ENCODE measurements at regions not wholly inside any gene's neighbourhood (a gene's known extent, or its start where the extent isn't known, plus 50 kb on each side); places are given as distances from the start of the nearest gene placed in this dataset.

DNA sequence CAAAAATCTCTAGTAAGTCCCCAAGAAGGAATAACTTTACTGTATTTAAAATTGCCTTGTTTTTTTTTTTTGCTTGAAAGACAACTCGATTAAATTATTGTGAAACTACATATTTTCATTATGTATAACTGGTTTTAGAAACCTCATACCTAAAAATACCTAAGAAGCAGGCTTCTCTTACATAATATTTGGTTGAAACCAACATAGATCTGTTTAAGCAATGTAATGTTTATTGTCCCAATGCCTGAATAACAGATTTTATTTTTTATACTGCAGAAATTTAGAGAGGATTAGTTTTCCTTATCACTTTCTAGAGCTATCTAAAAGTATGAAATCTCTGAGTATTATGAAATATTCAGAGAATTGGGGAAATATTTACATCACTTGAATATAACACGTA lies 78.5 kb upstream of the CHRM3 start:
- ChIA-PET CTCF (interaction anchor here (0.8 to 1.5 kb wide), 3 partner anchors 9 to 58 kb away, joined by 3 to 4 read pairs (median 3); no protein-coding TSS in a partner anchor), POLR2A (no interaction called here)
- no peaks in the 10 kb centered on the region for H3K9me3 ChIP-seq
- no peak overlapping the region for H3K4me3 ChIP-seq
- no peak for DNase-seq (ENCODE audit: low read depth in 1 of 2, low spot score in 1 of 2)
- H3K4me2 ChIP-seq: no peak overlapping the region
- no peak for FAIRE-seq
- no peaks in the 10 kb centered on the region for H3K4me1 ChIP-seq
- H3K27ac ChIP-seq: no peak overlapping the region
- 38% methylated on average over 2 of the region's 2 CpGs for WGBS (ENCODE audit: missing lambda C conversion rate)
- ATAC-seq: no peak
- TF ChIP-seq ESRRA (IDR thresholded peaks at IDR 0.05; ENCODE audit: borderline replicate concordance, low read length) (no peak), PHF8 (IDR thresholded peaks at IDR 0.05; ENCODE audit: borderline replicate concordance, low read depth) (no peak), NPAS2 (CRISPR knock-in tag; IDR thresholded peaks at IDR 0.05; ENCODE audit: borderline replicate concordance) (no peak), TFCP2L1 (CRISPR knock-in tag; IDR thresholded peaks at IDR 0.05) (no peak), JUNB (IDR thresholded peaks at IDR 0.05) (no peak), RAD21 (conservative IDR thresholded peaks at IDR 0.05 in 1 of 2, IDR thresholded peaks at IDR 0.05 in 1 of 2) (no peak), ZC3H11A (IDR thresholded peaks at IDR 0.05) (no peak), SREBF2 (IDR thresholded peaks at IDR 0.05) (no peak), GATA3 (IDR thresholded peaks at IDR 0.05; ENCODE audit: borderline replicate concordance) (no peak), EHF (CRISPR knock-in tag; IDR thresholded peaks at IDR 0.05) (no peak), MAZ (IDR thresholded peaks at IDR 0.05; ENCODE audit: borderline replicate concordance, low read depth, low read length) (no peak), FOXS1 (CRISPR knock-in tag; IDR thresholded peaks at IDR 0.05) (no peak), POLR2AphosphoS2 (conservative IDR thresholded peaks at IDR 0.05; ENCODE audit: low read length) (no peak), HEYL (CRISPR knock-in tag; IDR thresholded peaks at IDR 0.05) (no peak), NFE2L2 (conservative IDR thresholded peaks at IDR 0.05; ENCODE audit: low read length) (no peak), CEBPB (IDR thresholded peaks at IDR 0.05) (no peak)
- TF ChIP-seq, protein P1, sequence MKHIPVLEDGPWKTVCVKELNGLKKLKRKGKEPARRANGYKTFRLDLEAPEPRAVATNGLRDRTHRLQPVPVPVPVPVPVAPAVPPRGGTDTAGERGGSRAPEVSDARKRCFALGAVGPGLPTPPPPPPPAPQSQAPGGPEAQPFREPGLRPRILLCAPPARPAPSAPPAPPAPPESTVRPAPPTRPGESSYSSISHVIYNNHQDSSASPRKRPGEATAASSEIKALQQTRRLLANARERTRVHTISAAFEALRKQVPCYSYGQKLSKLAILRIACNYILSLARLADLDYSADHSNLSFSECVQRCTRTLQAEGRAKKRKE (CRISPR knock-in tag; IDR thresholded peaks at IDR 0.05; ENCODE audit: low read depth): no peak
- TF ChIP-seq, protein P2, sequence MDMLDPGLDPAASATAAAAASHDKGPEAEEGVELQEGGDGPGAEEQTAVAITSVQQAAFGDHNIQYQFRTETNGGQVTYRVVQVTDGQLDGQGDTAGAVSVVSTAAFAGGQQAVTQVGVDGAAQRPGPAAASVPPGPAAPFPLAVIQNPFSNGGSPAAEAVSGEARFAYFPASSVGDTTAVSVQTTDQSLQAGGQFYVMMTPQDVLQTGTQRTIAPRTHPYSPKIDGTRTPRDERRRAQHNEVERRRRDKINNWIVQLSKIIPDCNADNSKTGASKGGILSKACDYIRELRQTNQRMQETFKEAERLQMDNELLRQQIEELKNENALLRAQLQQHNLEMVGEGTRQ (IDR thresholded peaks at IDR 0.05): no peak
- TF ChIP-seq, protein P3, sequence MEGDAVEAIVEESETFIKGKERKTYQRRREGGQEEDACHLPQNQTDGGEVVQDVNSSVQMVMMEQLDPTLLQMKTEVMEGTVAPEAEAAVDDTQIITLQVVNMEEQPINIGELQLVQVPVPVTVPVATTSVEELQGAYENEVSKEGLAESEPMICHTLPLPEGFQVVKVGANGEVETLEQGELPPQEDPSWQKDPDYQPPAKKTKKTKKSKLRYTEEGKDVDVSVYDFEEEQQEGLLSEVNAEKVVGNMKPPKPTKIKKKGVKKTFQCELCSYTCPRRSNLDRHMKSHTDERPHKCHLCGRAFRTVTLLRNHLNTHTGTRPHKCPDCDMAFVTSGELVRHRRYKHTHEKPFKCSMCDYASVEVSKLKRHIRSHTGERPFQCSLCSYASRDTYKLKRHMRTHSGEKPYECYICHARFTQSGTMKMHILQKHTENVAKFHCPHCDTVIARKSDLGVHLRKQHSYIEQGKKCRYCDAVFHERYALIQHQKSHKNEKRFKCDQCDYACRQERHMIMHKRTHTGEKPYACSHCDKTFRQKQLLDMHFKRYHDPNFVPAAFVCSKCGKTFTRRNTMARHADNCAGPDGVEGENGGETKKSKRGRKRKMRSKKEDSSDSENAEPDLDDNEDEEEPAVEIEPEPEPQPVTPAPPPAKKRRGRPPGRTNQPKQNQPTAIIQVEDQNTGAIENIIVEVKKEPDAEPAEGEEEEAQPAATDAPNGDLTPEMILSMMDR (IDR thresholded peaks at IDR 0.05): no peak

DNA sequence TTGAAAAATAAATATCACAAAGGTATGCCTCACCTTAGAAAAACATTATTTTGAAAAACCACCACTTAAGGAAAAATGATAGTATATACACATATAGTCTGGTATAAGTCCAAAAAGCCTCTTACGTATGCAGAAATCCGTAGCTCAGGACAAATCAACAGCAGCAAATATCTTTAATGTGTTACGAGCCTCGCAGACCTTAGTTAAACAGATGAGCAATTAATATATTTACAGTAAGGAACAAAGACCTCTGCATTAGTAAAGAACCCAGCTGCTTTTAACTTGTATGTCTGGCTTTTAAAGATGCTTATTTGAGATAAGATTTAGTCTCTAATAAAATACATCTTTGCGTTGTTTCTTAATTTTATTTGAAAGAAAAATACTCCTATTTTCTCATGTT lies 79.9 kb upstream of the CHRM3 start:
- POLR2A ChIA-PET: no interaction called here
- Histone ChIP-seq H3K4me3 (no peak overlapping the region), H3K4me2 (no peak overlapping the region), H3K27ac (no peak overlapping the region), H3K9me3 (no peaks in the 10 kb centered on the region), H3K4me1 (no peaks in the 10 kb centered on the region)
- CTCF ChIA-PET: no interaction called here
- no peak for DNase-seq (ENCODE audit: low read depth in 1 of 2, low spot score in 1 of 2)
- no peak for FAIRE-seq
- WGBS (ENCODE audit: missing lambda C conversion rate): 53% methylated on average over 5 of the region's 5 CpGs
- ATAC-seq: no peak
- TF ChIP-seq, protein P4, sequence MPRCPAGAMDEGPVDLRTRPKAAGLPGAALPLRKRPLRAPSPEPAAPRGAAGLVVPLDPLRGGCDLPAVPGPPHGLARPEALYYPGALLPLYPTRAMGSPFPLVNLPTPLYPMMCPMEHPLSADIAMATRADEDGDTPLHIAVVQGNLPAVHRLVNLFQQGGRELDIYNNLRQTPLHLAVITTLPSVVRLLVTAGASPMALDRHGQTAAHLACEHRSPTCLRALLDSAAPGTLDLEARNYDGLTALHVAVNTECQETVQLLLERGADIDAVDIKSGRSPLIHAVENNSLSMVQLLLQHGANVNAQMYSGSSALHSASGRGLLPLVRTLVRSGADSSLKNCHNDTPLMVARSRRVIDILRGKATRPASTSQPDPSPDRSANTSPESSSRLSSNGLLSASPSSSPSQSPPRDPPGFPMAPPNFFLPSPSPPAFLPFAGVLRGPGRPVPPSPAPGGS (IDR thresholded peaks at IDR 0.05): no peak
- TF ChIP-seq RARB (CRISPR knock-in tag; IDR thresholded peaks at IDR 0.05): no peak
- TF ChIP-seq EHF (CRISPR knock-in tag; IDR thresholded peaks at IDR 0.05): no peak
- TF ChIP-seq NPAS2 (CRISPR knock-in tag; IDR thresholded peaks at IDR 0.05; ENCODE audit: borderline replicate concordance): no peak
- no peak for TF ChIP-seq POLR2AphosphoS2 (conservative IDR thresholded peaks at IDR 0.05; ENCODE audit: low read length)
- no peak for TF ChIP-seq JUNB (IDR thresholded peaks at IDR 0.05)
- TF ChIP-seq, protein P5, sequence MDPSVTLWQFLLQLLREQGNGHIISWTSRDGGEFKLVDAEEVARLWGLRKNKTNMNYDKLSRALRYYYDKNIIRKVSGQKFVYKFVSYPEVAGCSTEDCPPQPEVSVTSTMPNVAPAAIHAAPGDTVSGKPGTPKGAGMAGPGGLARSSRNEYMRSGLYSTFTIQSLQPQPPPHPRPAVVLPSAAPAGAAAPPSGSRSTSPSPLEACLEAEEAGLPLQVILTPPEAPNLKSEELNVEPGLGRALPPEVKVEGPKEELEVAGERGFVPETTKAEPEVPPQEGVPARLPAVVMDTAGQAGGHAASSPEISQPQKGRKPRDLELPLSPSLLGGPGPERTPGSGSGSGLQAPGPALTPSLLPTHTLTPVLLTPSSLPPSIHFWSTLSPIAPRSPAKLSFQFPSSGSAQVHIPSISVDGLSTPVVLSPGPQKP (IDR thresholded peaks at IDR 0.05; ENCODE audit: low read depth, low read length): no peak
- TF ChIP-seq RCOR1 (IDR thresholded peaks at IDR 0.05; ENCODE audit: low read depth, low read length): no peak
- no peak for TF ChIP-seq FOXS1 (CRISPR knock-in tag; IDR thresholded peaks at IDR 0.05)
- no peak for TF ChIP-seq TFCP2L1 (CRISPR knock-in tag; IDR thresholded peaks at IDR 0.05)
- no peak for TF ChIP-seq RFX5 (IDR thresholded peaks at IDR 0.05)
- no peak for TF ChIP-seq CHD4 (IDR thresholded peaks at IDR 0.05; ENCODE audit: borderline replicate concordance)
- no peak for TF ChIP-seq FOSB (CRISPR knock-in tag; IDR thresholded peaks at IDR 0.05)
- TF ChIP-seq, protein P1 (CRISPR knock-in tag; IDR thresholded peaks at IDR 0.05; ENCODE audit: low read depth): no peak
- no peak for TF ChIP-seq HDAC2 (IDR thresholded peaks at IDR 0.05)
- no peak for TF ChIP-seq POLR2A (IDR thresholded peaks at IDR 0.05; ENCODE audit: low read length)
- TF ChIP-seq SMC3 (IDR thresholded peaks at IDR 0.05): no peak
- no peak for TF ChIP-seq MAZ (IDR thresholded peaks at IDR 0.05; ENCODE audit: borderline replicate concordance, low read depth, low read length)
- TF ChIP-seq ZFP36 (IDR thresholded peaks at IDR 0.05; ENCODE audit: borderline replicate concordance, partially characterized antibody): no peak
- TF ChIP-seq, protein P6, sequence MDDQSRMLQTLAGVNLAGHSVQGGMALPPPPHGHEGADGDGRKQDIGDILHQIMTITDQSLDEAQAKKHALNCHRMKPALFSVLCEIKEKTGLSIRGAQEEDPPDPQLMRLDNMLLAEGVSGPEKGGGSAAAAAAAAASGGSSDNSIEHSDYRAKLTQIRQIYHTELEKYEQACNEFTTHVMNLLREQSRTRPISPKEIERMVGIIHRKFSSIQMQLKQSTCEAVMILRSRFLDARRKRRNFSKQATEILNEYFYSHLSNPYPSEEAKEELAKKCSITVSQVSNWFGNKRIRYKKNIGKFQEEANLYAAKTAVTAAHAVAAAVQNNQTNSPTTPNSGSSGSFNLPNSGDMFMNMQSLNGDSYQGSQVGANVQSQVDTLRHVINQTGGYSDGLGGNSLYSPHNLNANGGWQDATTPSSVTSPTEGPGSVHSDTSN (IDR thresholded peaks at IDR 0.05): no peak
